ENCODE measurements at regions not wholly inside any gene's neighbourhood (a gene's known extent, or its start where the extent isn't known, plus 50 kb on each side); places are given as distances from the start of the nearest gene placed in this dataset.

DNA sequence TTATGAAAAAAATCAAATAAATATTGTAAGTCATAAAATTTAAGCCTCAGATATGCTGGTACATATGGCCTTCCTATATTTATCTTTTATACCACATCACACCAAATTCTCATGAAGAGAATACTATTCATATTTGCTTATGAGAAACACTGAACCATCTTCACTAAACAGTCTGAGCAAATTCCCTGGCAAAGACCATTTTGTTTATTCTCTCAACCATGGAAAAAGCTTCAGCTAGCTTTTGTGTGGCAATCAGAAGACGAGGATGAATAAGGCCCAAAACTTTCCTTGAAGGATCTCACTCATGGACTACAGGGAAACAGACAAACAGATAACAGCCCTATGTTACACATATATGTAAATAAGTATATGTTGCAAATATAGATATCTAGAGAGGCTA is 252.1 kb downstream of the TMX3 start:
- TF ChIP-seq, protein P1, sequence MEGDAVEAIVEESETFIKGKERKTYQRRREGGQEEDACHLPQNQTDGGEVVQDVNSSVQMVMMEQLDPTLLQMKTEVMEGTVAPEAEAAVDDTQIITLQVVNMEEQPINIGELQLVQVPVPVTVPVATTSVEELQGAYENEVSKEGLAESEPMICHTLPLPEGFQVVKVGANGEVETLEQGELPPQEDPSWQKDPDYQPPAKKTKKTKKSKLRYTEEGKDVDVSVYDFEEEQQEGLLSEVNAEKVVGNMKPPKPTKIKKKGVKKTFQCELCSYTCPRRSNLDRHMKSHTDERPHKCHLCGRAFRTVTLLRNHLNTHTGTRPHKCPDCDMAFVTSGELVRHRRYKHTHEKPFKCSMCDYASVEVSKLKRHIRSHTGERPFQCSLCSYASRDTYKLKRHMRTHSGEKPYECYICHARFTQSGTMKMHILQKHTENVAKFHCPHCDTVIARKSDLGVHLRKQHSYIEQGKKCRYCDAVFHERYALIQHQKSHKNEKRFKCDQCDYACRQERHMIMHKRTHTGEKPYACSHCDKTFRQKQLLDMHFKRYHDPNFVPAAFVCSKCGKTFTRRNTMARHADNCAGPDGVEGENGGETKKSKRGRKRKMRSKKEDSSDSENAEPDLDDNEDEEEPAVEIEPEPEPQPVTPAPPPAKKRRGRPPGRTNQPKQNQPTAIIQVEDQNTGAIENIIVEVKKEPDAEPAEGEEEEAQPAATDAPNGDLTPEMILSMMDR (IDR thresholded peaks at IDR 0.05; ENCODE audit: insufficient read depth, low read depth, low read length), result no peak
- CTCF ChIA-PET, result interaction anchor here (0.7 kb wide), 1 partner anchor 9 kb away, joined by 4 read pairs; no protein-coding TSS in a partner anchor
- H3K4me3 ChIP-seq (ENCODE audit: low read depth, low read length), result no peak overlapping the region
- H3K36me3 ChIP-seq (ENCODE audit: control insufficient read depth, insufficient read depth, low read length), result no peaks in the 10 kb centered on the region
- POLR2A ChIA-PET, result no interaction called here
- DNase-seq (ENCODE audit: low read depth), result no peak
- H3K27me3 ChIP-seq (ENCODE audit: control insufficient read depth, insufficient read depth, low read length), result no peaks in the 10 kb centered on the region

DNA sequence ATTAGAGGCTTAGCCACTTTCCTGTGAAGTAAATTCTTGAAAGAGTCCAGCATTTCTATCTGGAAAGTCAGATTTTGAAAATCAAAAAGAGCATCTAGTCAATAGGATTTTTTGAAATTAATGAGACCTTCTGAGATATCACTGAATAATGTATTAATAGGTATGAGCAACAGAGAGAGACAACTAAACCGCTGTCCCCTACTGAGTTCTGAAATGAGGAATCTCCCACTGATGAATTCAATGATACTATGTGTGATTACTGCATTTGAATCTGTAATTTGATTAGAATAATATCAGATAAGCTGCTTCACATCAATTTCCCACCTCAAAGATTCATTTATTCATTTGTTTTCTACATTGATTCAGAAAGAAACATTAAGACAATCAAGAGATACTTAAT is 252.8 kb downstream of the TMX3 start:
- CTCF ChIA-PET, result no interaction called here
- Histone ChIP-seq H3K4me3 (ENCODE audit: low read depth, low read length) (no peak overlapping the region), H3K36me3 (ENCODE audit: control insufficient read depth, insufficient read depth, low read length) (no peaks in the 10 kb centered on the region), H3K27me3 (ENCODE audit: control insufficient read depth, insufficient read depth, low read length) (no peaks in the 10 kb centered on the region)
- TF ChIP-seq, protein P1 (IDR thresholded peaks at IDR 0.05; ENCODE audit: insufficient read depth, low read depth, low read length), result no peak
- POLR2A ChIA-PET, result no interaction called here
- no peak for DNase-seq (ENCODE audit: low read depth)

DNA sequence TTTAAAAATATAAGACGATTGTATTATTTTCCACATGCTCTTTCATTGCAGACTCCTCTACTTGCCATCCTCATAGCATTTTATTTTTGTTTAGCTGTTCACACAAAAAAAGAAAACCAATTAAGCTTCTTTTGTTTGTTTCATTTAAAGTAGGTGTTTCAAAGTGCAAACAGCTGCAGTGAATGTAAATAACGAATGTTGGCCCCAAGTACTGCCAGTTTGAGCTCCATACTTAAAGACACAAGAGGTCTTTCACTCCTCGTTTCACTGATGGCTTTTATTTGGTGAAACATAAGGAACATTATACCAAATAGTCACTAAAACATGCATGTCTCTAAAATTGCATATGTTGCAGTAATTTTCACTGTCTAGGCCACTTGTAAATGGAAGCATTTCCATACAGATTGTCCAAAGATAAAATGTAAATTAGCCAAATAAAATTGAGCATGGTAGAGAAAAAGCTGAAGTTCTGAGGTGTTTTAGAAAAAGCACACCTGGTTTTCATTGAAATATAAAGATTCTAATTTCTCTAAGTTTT is 253.4 kb downstream of the TMX3 start:
- TF ChIP-seq, protein P1 (IDR thresholded peaks at IDR 0.05; ENCODE audit: insufficient read depth, low read depth, low read length), result no peak
- no peaks in the 10 kb centered on the region for H3K36me3 ChIP-seq (ENCODE audit: control insufficient read depth, insufficient read depth, low read length)
- no peak overlapping the region for H3K4me3 ChIP-seq (ENCODE audit: low read depth, low read length)
- no peaks in the 10 kb centered on the region for H3K27me3 ChIP-seq (ENCODE audit: control insufficient read depth, insufficient read depth, low read length)
- CTCF ChIA-PET, result interaction anchor here (0.6 kb wide), 1 partner anchor 861 kb away, joined by 7 read pairs; no protein-coding TSS in a partner anchor
- POLR2A ChIA-PET, result no interaction called here
- DNase-seq (ENCODE audit: low read depth), result no peak

DNA sequence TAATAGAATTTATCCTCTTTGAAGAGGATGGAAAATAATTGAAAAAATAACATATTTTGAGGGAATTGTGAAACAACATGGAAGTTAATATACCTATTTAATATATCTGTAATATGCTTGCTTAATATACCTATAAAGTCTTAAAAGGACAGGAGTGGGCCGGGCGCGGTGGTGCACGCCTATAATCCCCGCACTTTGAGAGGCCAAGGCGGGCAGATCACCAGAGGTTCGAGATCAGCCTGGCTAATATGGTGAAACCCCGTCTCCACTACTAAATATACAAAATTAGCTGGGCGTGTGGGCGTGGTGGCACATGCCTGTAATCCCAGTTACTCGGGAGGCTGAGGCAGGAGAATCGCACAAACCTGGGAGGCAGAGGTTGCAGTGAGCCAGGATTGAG is 254.9 kb downstream of the TMX3 start:
- POLR2A ChIA-PET, result no interaction called here
- H3K36me3 ChIP-seq (ENCODE audit: control insufficient read depth, insufficient read depth, low read length), result no peaks in the 10 kb centered on the region

DNA sequence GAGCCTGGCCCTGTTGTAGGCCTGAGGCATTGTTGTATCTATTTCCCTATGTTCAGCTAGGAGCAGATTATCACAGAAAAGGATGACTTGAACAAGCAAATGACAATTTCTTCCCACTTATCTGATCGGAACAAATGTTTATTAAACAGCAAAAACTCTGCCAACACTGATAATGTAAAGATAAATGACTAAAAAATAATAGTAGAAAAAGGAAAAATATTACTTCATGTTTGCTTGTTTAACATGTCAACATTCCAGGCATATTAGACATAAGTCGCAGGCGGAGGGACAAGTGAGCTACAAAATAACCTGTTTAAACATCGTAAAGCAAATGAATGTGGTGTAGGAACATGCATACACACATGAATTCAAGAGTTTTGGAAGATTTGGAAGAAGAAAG is 257.9 kb downstream of the TMX3 start:
- ChIA-PET POLR2A (no interaction called here), CTCF (no interaction called here)
- Histone ChIP-seq H3K27me3 (ENCODE audit: control insufficient read depth, insufficient read depth, low read length) (no peaks in the 10 kb centered on the region), H3K36me3 (ENCODE audit: control insufficient read depth, insufficient read depth, low read length) (no peaks in the 10 kb centered on the region), H3K4me3 (ENCODE audit: low read depth, low read length) (no peak overlapping the region)
- TF ChIP-seq, protein P1 (IDR thresholded peaks at IDR 0.05; ENCODE audit: insufficient read depth, low read depth, low read length), result no peak
- DNase-seq (ENCODE audit: low read depth), result no peak

More for the DNA sequence above, 254.9 kb downstream of the TMX3 start:
- Histone ChIP-seq H3K27me3 (ENCODE audit: control insufficient read depth, insufficient read depth, low read length) (no peaks in the 10 kb centered on the region), H3K4me3 (ENCODE audit: low read depth, low read length) (no peak overlapping the region)
- CTCF ChIA-PET, result no interaction called here
- TF ChIP-seq, protein P1 (IDR thresholded peaks at IDR 0.05; ENCODE audit: insufficient read depth, low read depth, low read length), result no peak
- no peak for DNase-seq (ENCODE audit: low read depth)
